PC-3 (cell line): ENCODE measurements at regions not wholly inside any gene's neighbourhood (a gene's known extent, or its start where the extent isn't known, plus 50 kb on each side); places are given as distances from the start of the nearest gene placed in this dataset.

Experiments
- EZH2 ChIP-seq: fragments of 300-600 bp; sonication (generic); IDR thresholded peaks from one replicate; pipeline ENCODE4 v1.6.1; 2017; ENCODE audit warnings: antibody characterized with exemption, mild to moderate bottlenecking, low read length; ENCODE audit not compliant: unreplicated experiment
- EZH2phosphoT487 ChIP-seq: fragments of 300-600 bp; sonication (generic); IDR thresholded peaks from 2 replicates; pipeline ENCODE4 v1.6.1; 2018; ENCODE audit warnings: mild to moderate bottlenecking, antibody characterized with exemption, low read length, borderline replicate concordance
- TF ChIP-seq, protein P1 (sequence below): fragments of 300-600 bp; sonication (generic); conservative IDR thresholded peaks from 2 replicates; pipeline ENCODE4 v1.5.1; 2017; ENCODE audit warnings: antibody characterized with exemption, low read depth, mild to moderate bottlenecking, low read length

DNA sequence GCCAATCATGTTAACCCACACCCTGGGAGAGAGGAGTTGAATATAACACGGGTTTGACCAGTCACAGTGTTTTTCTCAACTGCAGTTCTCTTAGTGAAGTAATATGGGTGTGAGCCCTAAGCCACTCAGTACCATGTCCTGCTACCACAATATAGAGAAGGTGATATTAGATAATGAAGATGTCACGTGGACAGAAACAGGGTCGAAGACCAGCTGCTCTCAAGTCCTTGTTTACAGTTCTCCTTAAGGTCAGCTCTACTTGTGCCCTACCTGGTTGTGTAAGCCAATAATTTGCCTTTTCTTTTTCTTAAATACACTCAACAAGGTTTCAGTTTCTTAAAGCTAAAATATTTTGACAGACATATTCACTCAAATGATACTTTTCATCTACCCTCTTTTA, 128.3 kb upstream of the POT1 start:
- TF ChIP-seq, protein P1, sequence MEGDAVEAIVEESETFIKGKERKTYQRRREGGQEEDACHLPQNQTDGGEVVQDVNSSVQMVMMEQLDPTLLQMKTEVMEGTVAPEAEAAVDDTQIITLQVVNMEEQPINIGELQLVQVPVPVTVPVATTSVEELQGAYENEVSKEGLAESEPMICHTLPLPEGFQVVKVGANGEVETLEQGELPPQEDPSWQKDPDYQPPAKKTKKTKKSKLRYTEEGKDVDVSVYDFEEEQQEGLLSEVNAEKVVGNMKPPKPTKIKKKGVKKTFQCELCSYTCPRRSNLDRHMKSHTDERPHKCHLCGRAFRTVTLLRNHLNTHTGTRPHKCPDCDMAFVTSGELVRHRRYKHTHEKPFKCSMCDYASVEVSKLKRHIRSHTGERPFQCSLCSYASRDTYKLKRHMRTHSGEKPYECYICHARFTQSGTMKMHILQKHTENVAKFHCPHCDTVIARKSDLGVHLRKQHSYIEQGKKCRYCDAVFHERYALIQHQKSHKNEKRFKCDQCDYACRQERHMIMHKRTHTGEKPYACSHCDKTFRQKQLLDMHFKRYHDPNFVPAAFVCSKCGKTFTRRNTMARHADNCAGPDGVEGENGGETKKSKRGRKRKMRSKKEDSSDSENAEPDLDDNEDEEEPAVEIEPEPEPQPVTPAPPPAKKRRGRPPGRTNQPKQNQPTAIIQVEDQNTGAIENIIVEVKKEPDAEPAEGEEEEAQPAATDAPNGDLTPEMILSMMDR = no peak
- TF ChIP-seq EZH2 = no peak
- no peak for TF ChIP-seq EZH2phosphoT487
